ENCODE measurements at regions not wholly inside any gene's neighbourhood (a gene's known extent, or its start where the extent isn't known, plus 50 kb on each side); places are given as distances from the start of the nearest gene placed in this dataset.

- intact Hi-C loops (cut with micrococcal nuclease) = no loop called here
- H3K27ac Mint-ChIP-seq = no peak overlapping the region
These were observed 82.2 kb upstream of the KCTD1 start for GRCh38 chr18:26630596-26630995.

GRCh38 chr18:26628017-26628416, 79.7 kb upstream of the KCTD1 start:
- intact Hi-C loops (cut with micrococcal nuclease) = loop anchor here in 1 of 2 donors (10.0 kb wide), 1 partner anchor 147 kb away; no protein-coding TSS in a partner anchor
- Histone ChIP-seq H3K9me3 (replicated peaks in 1 of 2; ENCODE audit: control insufficient read depth in 1 of 2, insufficient read depth in 1 of 2, low read length in 2 of 2) (peaks cover 30 to 33% of the 10 kb centered on the region in 2 donors), H3K9ac (ENCODE audit: insufficient read depth, low read length, poor library complexity, severe bottlenecking) (no peak overlapping the region), H3K4me2 (replicated peaks; ENCODE audit: extremely low read depth, low read length, poor library complexity, severe bottlenecking) (no peak overlapping the region), H3K4me1 (ENCODE audit: control insufficient read depth in 1 of 2, insufficient read depth in 2 of 2, low read length in 2 of 2) (peaks cover 10 to 13% of the 10 kb centered on the region in 2 donors), H4K20me1 (ENCODE audit: insufficient read depth, low read length) (no peaks in the 10 kb centered on the region), H3K27me3 (ENCODE audit: control insufficient read depth in 2 of 2, insufficient read depth in 2 of 2, low read length in 2 of 2) (peaks cover 0 to 6% of the 10 kb centered on the region in 2 donors), H2AFZ (ENCODE audit: insufficient read depth, low read depth, low read length, poor library complexity, severe bottlenecking) (no peak overlapping the region), H3K27ac (ENCODE audit: low read depth in 1 of 2, low read length in 2 of 2) (no peak overlapping the region), H3K79me2 (ENCODE audit: insufficient read depth, low read length) (no peaks in the 10 kb centered on the region), H3K4me3 (replicated peaks in 1 of 3; ENCODE audit: low read depth in 2 of 3, low read length in 3 of 3) (no peak overlapping the region), H3K36me3 (replicated peaks in 1 of 2; ENCODE audit: control insufficient read depth in 1 of 2, insufficient read depth in 2 of 2, low read length in 2 of 2) (no peaks in the 10 kb centered on the region)
- no peak for DNase-seq
- TF ChIP-seq CTCF (IDR thresholded peaks at IDR 0.05) = no peak
- H3K4me3 Mint-ChIP-seq = no peak overlapping the region
- H3K27ac Mint-ChIP-seq = no peak overlapping the region
- H3K9me3 Mint-ChIP-seq = peaks cover 30 to 37% (median 34%) of the 10 kb centered on the region in 7 donors
- peaks cover 0 to 13% of the 10 kb centered on the region in 2 donors for H3K36me3 Mint-ChIP-seq
- peaks cover 8 to 11% (median 10%) of the 10 kb centered on the region in 3 donors for H3K27me3 Mint-ChIP-seq (ENCODE audit: low read depth in 3 of 3)
- H3K4me1 Mint-ChIP-seq = peaks cover 11% of the 10 kb centered on the region

More at GRCh38 chr18:26630596-26630995, 82.2 kb upstream of the KCTD1 start:
- H3K9me3 Mint-ChIP-seq = peaks cover 6 to 11% (median 9%) of the 10 kb centered on the region in 7 donors
- Histone ChIP-seq H2AFZ (ENCODE audit: insufficient read depth, low read depth, low read length, poor library complexity, severe bottlenecking) (no peak overlapping the region), H3K36me3 (replicated peaks in 1 of 2; ENCODE audit: control insufficient read depth in 1 of 2, insufficient read depth in 2 of 2, low read length in 2 of 2) (no peaks in the 10 kb centered on the region), H3K27me3 (ENCODE audit: control insufficient read depth in 2 of 2, insufficient read depth in 2 of 2, low read length in 2 of 2) (peaks cover 0 to 26% of the 10 kb centered on the region in 2 donors), H3K4me3 (replicated peaks in 1 of 3; ENCODE audit: low read depth in 2 of 3, low read length in 3 of 3) (no peak overlapping the region), H3K27ac (ENCODE audit: low read depth in 1 of 2, low read length in 2 of 2) (no peak overlapping the region), H4K20me1 (ENCODE audit: insufficient read depth, low read length) (no peaks in the 10 kb centered on the region), H3K9ac (ENCODE audit: insufficient read depth, low read length, poor library complexity, severe bottlenecking) (no peak overlapping the region), H3K4me2 (replicated peaks; ENCODE audit: extremely low read depth, low read length, poor library complexity, severe bottlenecking) (no peak overlapping the region), H3K9me3 (replicated peaks in 1 of 2; ENCODE audit: control insufficient read depth in 1 of 2, insufficient read depth in 1 of 2, low read length in 2 of 2) (peaks cover 4 to 7% of the 10 kb centered on the region in 2 donors), H3K79me2 (ENCODE audit: insufficient read depth, low read length) (no peaks in the 10 kb centered on the region), H3K4me1 (ENCODE audit: control insufficient read depth in 1 of 2, insufficient read depth in 2 of 2, low read length in 2 of 2) (peaks cover 10 to 13% of the 10 kb centered on the region in 2 donors)
- TF ChIP-seq CTCF (IDR thresholded peaks at IDR 0.05) = no peak
- H3K36me3 Mint-ChIP-seq = no peaks in the 10 kb centered on the region
- 96% methylated on average over 3 of the region's 4 CpGs for WGBS (ENCODE audit: insufficient coverage)
- H3K4me3 Mint-ChIP-seq = no peak overlapping the region
- peaks cover 13% of the 10 kb centered on the region for H3K4me1 Mint-ChIP-seq
- peaks cover 11 to 22% (median 13%) of the 10 kb centered on the region in 3 donors for H3K27me3 Mint-ChIP-seq (ENCODE audit: low read depth in 3 of 3)
- no peak for DNase-seq

Measured in CD14-positive monocyte (primary cell).